SK-N-SH treated with all-trans-retinoic acid at 6 μM for 48 hours (cell line): ENCODE measurements at regions not wholly inside any gene's neighbourhood (a gene's known extent, or its start where the extent isn't known, plus 50 kb on each side); places are given as distances from the start of the nearest gene placed in this dataset.

Source experiments
- PPARA ChIP-seq: fragments of 250-450 bp; sonication (Bioruptor Pico); IDR thresholded peaks from 2 replicates; pipeline ENCODE4 v1.5.0; 2020; ENCODE audit warnings: mild to moderate bottlenecking, borderline replicate concordance
- ZFP3 ChIP-seq: fragments of 250-450 bp; sonication (Bioruptor Pico); IDR thresholded peaks from 2 replicates; pipeline ENCODE4 v1.5.0; 2020; ENCODE audit warnings: mild to moderate bottlenecking, moderate library complexity
- ZNF70 ChIP-seq: fragments of 450-650 bp; formaldehyde crosslinking; IDR thresholded peaks from 2 replicates; pipeline ENCODE4 v1.5.0; 2020; ENCODE audit warnings: mild to moderate bottlenecking, moderate library complexity
- TF ChIP-seq, protein P1 (sequence below): fragments of 250-450 bp; sonication (Bioruptor Pico); IDR thresholded peaks from 2 replicates; pipeline ENCODE4 v1.8.0; 2021; ENCODE audit warnings: low read depth, mild to moderate bottlenecking, moderate library complexity, borderline replicate concordance
- TF ChIP-seq, protein P2 (sequence below): fragments of 250-450 bp; sonication (Bioruptor Pico); IDR thresholded peaks from 2 replicates; pipeline ENCODE4 v1.5.1; 2020; ENCODE audit warnings: low read depth, mild to moderate bottlenecking, moderate library complexity

DNA sequence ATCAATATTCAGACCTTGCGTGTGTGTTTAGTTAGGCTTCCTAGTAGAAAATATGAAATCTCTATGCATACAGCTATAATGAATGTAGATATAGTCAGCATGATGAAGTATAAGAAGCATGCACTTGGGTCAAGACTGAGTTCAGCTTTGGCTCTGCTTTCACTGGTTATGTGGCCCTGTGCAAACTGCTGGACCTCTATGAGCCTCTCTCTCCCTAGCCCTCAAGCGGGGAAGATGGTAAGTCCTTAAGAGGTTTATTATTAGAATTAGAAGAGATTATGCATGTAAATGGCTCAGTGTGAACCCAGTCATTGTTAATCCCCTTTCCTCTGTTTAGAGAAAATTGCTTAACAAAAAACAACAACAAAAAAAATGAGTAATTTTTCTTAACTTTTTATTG, 178.8 kb upstream of the NXPH2 start:
- TF ChIP-seq, protein P1, sequence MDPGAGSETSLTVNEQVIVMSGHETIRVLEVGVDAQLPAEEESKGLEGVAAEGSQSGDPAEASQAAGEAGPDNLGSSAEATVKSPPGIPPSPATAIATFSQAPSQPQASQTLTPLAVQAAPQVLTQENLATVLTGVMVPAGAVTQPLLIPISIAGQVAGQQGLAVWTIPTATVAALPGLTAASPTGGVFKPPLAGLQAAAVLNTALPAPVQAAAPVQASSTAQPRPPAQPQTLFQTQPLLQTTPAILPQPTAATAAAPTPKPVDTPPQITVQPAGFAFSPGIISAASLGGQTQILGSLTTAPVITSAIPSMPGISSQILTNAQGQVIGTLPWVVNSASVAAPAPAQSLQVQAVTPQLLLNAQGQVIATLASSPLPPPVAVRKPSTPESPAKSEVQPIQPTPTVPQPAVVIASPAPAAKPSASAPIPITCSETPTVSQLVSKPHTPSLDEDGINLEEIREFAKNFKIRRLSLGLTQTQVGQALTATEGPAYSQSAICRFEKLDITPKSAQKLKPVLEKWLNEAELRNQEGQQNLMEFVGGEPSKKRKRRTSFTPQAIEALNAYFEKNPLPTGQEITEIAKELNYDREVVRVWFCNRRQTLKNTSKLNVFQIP (CRISPR knock-in tag) = no peak
- TF ChIP-seq ZNF70 (CRISPR knock-in tag) = no peak
- no peak for TF ChIP-seq ZFP3
- TF ChIP-seq, protein P2, sequence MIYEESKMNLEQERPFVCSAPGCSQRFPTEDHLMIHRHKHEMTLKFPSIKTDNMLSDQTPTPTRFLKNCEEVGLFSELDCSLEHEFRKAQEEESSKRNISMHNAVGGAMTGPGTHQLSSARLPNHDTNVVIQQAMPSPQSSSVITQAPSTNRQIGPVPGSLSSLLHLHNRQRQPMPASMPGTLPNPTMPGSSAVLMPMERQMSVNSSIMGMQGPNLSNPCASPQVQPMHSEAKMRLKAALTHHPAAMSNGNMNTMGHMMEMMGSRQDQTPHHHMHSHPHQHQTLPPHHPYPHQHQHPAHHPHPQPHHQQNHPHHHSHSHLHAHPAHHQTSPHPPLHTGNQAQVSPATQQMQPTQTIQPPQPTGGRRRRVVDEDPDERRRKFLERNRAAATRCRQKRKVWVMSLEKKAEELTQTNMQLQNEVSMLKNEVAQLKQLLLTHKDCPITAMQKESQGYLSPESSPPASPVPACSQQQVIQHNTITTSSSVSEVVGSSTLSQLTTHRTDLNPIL = no peak
- TF ChIP-seq PPARA (CRISPR knock-in tag) = no peak
